Gastroesophageal sphincter (tissue), 3 donors: ENCODE measurements at regions not wholly inside any gene's neighbourhood (a gene's known extent, or its start where the extent isn't known, plus 50 kb on each side); places are given as distances from the start of the nearest gene placed in this dataset.

Experiments
- CTCF ChIP-seq, 4 experiments: fragments of 200-600 bp in 2 of 4; fragments of 450-650 bp in 2 of 4; sonication (generic) in 1 of 4; IDR thresholded peaks; one replicate each; pipeline ENCODE4 v1.5.1; 2017 to 2019; ENCODE audit warnings: antibody characterized with exemption in 4 of 4, mild to moderate bottlenecking in 2 of 4, moderate library complexity in 2 of 4
- POLR2A ChIP-seq, 2 donors: fragments of 450-650 bp; IDR thresholded peaks; one replicate each; pipeline ENCODE4 v1.6.1; 2017; ENCODE audit warnings: antibody characterized with exemption in 2 of 2, mild to moderate bottlenecking in 2 of 2, moderate library complexity in 1 of 2

GRCh38 chr13:73450583-73450982 is 391.8 kb downstream of the KLF5 start:
- TF ChIP-seq CTCF (IDR thresholded peaks at IDR 0.05) (no peak), POLR2A (IDR thresholded peaks at IDR 0.05) (no peak)
